ENCODE measurements at regions not wholly inside any gene's neighbourhood (a gene's known extent, or its start where the extent isn't known, plus 50 kb on each side); places are given as distances from the start of the nearest gene placed in this dataset.

DNA sequence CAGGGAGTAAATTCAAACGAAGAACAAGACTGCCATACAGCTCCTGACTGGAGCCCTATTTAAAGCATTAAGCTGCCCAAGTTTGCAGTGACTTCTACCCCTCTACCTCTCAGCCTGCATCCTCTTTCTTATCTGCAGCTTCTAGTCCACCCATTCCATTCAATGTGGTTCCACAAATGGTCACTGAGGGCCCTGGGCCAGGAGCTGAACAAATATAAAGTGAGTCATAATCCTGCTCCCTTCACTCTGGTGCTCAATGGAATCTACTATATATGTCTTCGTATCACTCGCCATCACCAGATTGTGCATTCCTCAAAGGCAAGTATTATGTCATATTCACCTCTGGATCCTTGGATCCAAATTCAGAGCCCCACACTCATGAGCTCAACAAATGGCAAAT, 398.7 kb downstream of the BRINP2 start:
- TF ChIP-seq, protein P1, sequence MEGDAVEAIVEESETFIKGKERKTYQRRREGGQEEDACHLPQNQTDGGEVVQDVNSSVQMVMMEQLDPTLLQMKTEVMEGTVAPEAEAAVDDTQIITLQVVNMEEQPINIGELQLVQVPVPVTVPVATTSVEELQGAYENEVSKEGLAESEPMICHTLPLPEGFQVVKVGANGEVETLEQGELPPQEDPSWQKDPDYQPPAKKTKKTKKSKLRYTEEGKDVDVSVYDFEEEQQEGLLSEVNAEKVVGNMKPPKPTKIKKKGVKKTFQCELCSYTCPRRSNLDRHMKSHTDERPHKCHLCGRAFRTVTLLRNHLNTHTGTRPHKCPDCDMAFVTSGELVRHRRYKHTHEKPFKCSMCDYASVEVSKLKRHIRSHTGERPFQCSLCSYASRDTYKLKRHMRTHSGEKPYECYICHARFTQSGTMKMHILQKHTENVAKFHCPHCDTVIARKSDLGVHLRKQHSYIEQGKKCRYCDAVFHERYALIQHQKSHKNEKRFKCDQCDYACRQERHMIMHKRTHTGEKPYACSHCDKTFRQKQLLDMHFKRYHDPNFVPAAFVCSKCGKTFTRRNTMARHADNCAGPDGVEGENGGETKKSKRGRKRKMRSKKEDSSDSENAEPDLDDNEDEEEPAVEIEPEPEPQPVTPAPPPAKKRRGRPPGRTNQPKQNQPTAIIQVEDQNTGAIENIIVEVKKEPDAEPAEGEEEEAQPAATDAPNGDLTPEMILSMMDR (IDR thresholded peaks at IDR 0.05): no peak
- no peak for TF ChIP-seq POLR2AphosphoS5 (IDR thresholded peaks at IDR 0.05)
